ENCODE measurements at regions not wholly inside any gene's neighbourhood (a gene's known extent, or its start where the extent isn't known, plus 50 kb on each side); places are given as distances from the start of the nearest gene placed in this dataset.

DNA sequence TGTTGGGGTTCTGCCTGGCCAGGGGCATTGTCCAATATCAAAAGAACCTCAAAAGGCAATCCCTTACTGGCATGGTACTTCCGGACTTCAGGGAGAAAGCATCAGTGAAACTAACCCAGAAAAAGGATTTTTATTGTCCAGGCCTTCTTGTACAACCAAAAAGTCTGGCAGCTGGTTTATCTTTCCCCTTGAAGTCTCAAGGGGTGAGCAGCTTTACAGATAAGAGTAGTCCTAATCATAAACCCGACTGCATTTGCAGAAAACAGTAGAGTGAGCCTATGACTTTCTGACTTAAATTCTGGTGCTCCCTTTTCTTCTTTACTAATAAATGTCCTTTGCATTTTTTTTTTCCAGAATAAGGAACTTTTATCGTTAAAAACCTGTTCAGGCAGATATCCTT, 104.0 kb upstream of the CHRM3 start:
- DNase-seq (ENCODE audit: low read depth): no peak
- no peaks in the 10 kb centered on the region for H3K36me3 ChIP-seq (ENCODE audit: control insufficient read depth, insufficient read depth, low read length)
- no peak overlapping the region for H3K4me3 ChIP-seq (ENCODE audit: low read depth, low read length)
- TF ChIP-seq, protein P1, sequence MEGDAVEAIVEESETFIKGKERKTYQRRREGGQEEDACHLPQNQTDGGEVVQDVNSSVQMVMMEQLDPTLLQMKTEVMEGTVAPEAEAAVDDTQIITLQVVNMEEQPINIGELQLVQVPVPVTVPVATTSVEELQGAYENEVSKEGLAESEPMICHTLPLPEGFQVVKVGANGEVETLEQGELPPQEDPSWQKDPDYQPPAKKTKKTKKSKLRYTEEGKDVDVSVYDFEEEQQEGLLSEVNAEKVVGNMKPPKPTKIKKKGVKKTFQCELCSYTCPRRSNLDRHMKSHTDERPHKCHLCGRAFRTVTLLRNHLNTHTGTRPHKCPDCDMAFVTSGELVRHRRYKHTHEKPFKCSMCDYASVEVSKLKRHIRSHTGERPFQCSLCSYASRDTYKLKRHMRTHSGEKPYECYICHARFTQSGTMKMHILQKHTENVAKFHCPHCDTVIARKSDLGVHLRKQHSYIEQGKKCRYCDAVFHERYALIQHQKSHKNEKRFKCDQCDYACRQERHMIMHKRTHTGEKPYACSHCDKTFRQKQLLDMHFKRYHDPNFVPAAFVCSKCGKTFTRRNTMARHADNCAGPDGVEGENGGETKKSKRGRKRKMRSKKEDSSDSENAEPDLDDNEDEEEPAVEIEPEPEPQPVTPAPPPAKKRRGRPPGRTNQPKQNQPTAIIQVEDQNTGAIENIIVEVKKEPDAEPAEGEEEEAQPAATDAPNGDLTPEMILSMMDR (IDR thresholded peaks at IDR 0.05; ENCODE audit: insufficient read depth, low read length, poor library complexity, severe bottlenecking): no peak
- no peaks in the 10 kb centered on the region for H3K27me3 ChIP-seq (ENCODE audit: control insufficient read depth, insufficient read depth, low read length)

DNA sequence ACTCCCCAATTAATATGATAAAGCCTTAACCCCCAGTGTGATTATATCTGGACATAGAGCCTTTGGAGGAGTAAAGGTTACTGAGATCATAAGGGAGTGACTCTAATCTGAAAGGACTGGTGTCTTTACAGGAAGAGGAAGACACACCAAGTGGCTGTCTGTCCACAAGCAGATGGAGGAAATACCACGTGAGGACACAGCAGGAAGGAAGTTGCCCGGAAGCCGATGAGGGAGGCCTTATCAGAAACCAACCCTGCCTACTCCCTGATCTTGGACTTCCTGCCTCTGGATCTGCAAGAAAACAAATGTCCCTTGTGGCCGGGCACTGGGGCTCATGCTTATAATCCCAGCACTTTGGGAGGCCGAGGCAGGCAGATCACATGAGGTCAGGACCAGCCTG, 110.3 kb upstream of the CHRM3 start:
- TF ChIP-seq, protein P1 (IDR thresholded peaks at IDR 0.05; ENCODE audit: insufficient read depth, low read length, poor library complexity, severe bottlenecking): no peak
- no peaks in the 10 kb centered on the region for H3K36me3 ChIP-seq (ENCODE audit: control insufficient read depth, insufficient read depth, low read length)
- H3K4me3 ChIP-seq (ENCODE audit: low read depth, low read length): no peak overlapping the region
- H3K27me3 ChIP-seq (ENCODE audit: control insufficient read depth, insufficient read depth, low read length): no peaks in the 10 kb centered on the region
- no peak for DNase-seq (ENCODE audit: low read depth)

GRCh38 chr1:239274242-239274830, 112.0 kb upstream of the CHRM3 start:
- no peak overlapping the region for H3K4me3 ChIP-seq (ENCODE audit: low read depth, low read length)
- no peaks in the 10 kb centered on the region for H3K36me3 ChIP-seq (ENCODE audit: control insufficient read depth, insufficient read depth, low read length)
- TF ChIP-seq, protein P1 (IDR thresholded peaks at IDR 0.05; ENCODE audit: insufficient read depth, low read length, poor library complexity, severe bottlenecking): no peak
- no peak for DNase-seq (ENCODE audit: low read depth)
- H3K27me3 ChIP-seq (ENCODE audit: control insufficient read depth, insufficient read depth, low read length): no peaks in the 10 kb centered on the region

DNA sequence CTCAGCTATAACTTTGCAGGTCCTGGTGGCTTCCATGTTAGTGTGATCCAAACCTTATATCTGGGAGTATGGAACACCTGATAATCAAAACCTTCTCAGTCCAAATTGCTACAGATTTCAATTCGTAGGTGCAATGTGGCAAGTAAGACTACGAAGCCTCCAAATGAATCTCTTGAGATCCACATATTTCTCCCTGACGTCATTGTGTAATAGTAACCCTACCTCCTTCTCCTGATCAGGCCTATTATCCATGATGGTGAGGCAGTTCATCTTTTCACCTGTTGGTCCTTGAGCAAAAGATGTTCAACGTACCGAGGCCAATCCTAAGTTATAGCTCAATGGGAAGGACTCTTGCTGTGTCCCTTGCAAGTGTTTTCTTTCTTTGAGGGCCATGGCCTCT, 115.9 kb upstream of the CHRM3 start:
- TF ChIP-seq, protein P1 (IDR thresholded peaks at IDR 0.05; ENCODE audit: insufficient read depth, low read length, poor library complexity, severe bottlenecking): no peak
- Histone ChIP-seq H3K36me3 (ENCODE audit: control insufficient read depth, insufficient read depth, low read length) (no peaks in the 10 kb centered on the region), H3K27me3 (ENCODE audit: control insufficient read depth, insufficient read depth, low read length) (no peaks in the 10 kb centered on the region), H3K4me3 (ENCODE audit: low read depth, low read length) (no peak overlapping the region)
- no peak for DNase-seq (ENCODE audit: low read depth)

DNA sequence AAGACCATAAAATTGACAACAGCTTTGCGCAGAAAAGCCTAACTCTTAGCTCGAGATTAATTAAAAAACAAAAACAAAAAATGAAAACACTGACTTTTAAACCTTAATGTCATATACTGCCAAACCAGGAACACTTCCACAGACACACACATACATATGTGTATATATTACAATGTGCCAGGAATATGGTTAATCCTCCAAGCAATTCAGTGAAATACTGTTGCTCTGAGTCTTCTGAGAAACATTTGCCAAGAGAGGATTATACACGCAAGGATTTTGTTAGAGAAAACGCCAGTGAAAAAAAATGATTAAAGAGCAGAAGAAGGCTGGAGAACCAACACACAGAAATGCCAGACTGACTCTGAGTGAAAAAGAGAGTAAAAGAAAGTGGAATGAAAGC, 116.7 kb upstream of the CHRM3 start:
- DNase-seq (ENCODE audit: low read depth): no peak
- Histone ChIP-seq H3K4me3 (ENCODE audit: low read depth, low read length) (no peak overlapping the region), H3K27me3 (ENCODE audit: control insufficient read depth, insufficient read depth, low read length) (no peaks in the 10 kb centered on the region), H3K36me3 (ENCODE audit: control insufficient read depth, insufficient read depth, low read length) (no peaks in the 10 kb centered on the region)
- TF ChIP-seq, protein P1 (IDR thresholded peaks at IDR 0.05; ENCODE audit: insufficient read depth, low read length, poor library complexity, severe bottlenecking): no peak

DNA sequence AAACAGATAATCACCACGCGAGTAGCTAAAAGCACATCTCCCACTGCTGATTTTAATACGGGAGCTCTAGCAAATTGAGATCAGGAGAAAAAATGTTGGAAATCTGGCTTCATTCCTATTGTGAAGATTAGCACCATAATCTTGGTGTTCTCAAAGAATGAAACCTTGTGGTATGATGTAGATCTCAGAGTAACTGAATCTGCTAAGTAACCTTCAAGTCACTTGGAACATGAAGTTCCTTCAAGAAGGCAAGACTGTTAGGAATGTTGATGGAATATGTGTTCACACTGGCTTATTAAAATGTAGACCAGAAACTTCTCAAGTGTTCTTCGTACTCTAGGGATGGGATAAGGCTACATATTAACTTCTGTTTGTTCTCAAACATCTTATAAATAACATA, 117.4 kb upstream of the CHRM3 start:
- TF ChIP-seq, protein P1 (IDR thresholded peaks at IDR 0.05; ENCODE audit: insufficient read depth, low read length, poor library complexity, severe bottlenecking): no peak
- H3K4me3 ChIP-seq (ENCODE audit: low read depth, low read length): no peak overlapping the region
- DNase-seq (ENCODE audit: low read depth): no peak

More for the DNA sequence above, 117.4 kb upstream of the CHRM3 start:
- no peaks in the 10 kb centered on the region for H3K36me3 ChIP-seq (ENCODE audit: control insufficient read depth, insufficient read depth, low read length)
- no peaks in the 10 kb centered on the region for H3K27me3 ChIP-seq (ENCODE audit: control insufficient read depth, insufficient read depth, low read length)

Measured in kidney epithelial cell (primary cell).